ENCODE measurements at regions not wholly inside any gene's neighbourhood (a gene's known extent, or its start where the extent isn't known, plus 50 kb on each side); places are given as distances from the start of the nearest gene placed in this dataset.

GRCh38 chr5:165538065-165538464 lies 2032.6 kb downstream of the MAT2B start:
- TF ChIP-seq POLR2A (IDR thresholded peaks at IDR 0.05; ENCODE audit: low read length): no peak
- no peak for TF ChIP-seq GATA1 (IDR thresholded peaks at IDR 0.05; ENCODE audit: low read depth, low read length)
